Muscle of leg (tissue), 3 donors: ENCODE measurements at regions not wholly inside any gene's neighbourhood (a gene's known extent, or its start where the extent isn't known, plus 50 kb on each side); places are given as distances from the start of the nearest gene placed in this dataset.
A peak's percentile ranks its signal among the peaks of the same experiment; 100 is the strongest.
"Not testable (repeated sequence)": the region's sequence is repeated elsewhere in the genome, so short reads cannot be mapped to it uniquely, and the experiment has no call there.

Experiments
- DNase-seq: peaks from one replicate; pipeline ENCODE4 v3.0.0; 2013
- H3K27ac ChIP-seq: one replicate; pipeline ENCODE4 v1.5.1; 2013; ENCODE audit warnings: mild to moderate bottlenecking, low read length, control low read depth
- H3K27me3 ChIP-seq: one replicate; pipeline ENCODE4 v1.6.1; 2013; ENCODE audit warnings: low read length; ENCODE audit not compliant: control insufficient read depth, insufficient read depth
- H3K36me3 ChIP-seq: one replicate; pipeline ENCODE4 v1.6.1; 2013; ENCODE audit warnings: low read length; ENCODE audit not compliant: control insufficient read depth, insufficient read depth
- H3K4me1 ChIP-seq: one replicate; pipeline ENCODE4 v1.6.1; 2013; ENCODE audit warnings: low read length; ENCODE audit not compliant: control insufficient read depth, insufficient read depth
- H3K4me3 ChIP-seq: one replicate; pipeline ENCODE4 v1.5.1; 2013; ENCODE audit warnings: low read length, control low read depth
- H3K9me3 ChIP-seq: replicated peaks from 2 replicates; pipeline ENCODE4 v1.6.1; 2013; ENCODE audit warnings: low read depth, low read length; ENCODE audit not compliant: control insufficient read depth
- WGBS: methylation state at CpG from one replicate; pipeline ENCODE4 v1.1.5; 2013; ENCODE audit warnings: missing lambda C conversion rate; ENCODE audit not compliant: insufficient coverage; 5-methylcytosine and 5-hydroxymethylcytosine counted together

- Histone ChIP-seq H3K4me1 (peaks cover 2% of the 10 kb centered on the region), H3K27ac (no peak overlapping the region), H3K4me3 (no peak overlapping the region), H3K27me3 (no peaks in the 10 kb centered on the region), H3K36me3 (no peaks in the 10 kb centered on the region), H3K9me3 (peaks cover 11% of the 10 kb centered on the region)
- no peak for DNase-seq
- WGBS, result 67% methylated on average over 1 of the region's 3 CpGs
Observed at GRCh38 chr14:88951370-88951769, 126.9 kb downstream of the TTC8 start.

- no peaks in the 10 kb centered on the region for H3K27me3 ChIP-seq
- H3K36me3 ChIP-seq, result no peaks in the 10 kb centered on the region
- H3K4me3 ChIP-seq, result no peak overlapping the region
- peaks cover 11% of the 10 kb centered on the region for H3K9me3 ChIP-seq
- H3K27ac ChIP-seq, result no peak overlapping the region
- no peak for DNase-seq
- 89% methylated on average over 4 of the region's 7 CpGs for WGBS
- peaks cover 2% of the 10 kb centered on the region for H3K4me1 ChIP-seq
Observed at GRCh38 chr14:88952901-88953300, 128.4 kb downstream of the TTC8 start.

GRCh38 chr14:88955455-88955854 lies 131.0 kb downstream of the TTC8 start:
- Histone ChIP-seq H3K27ac (peak overlapping the region; percentile 62), H3K36me3 (no peaks in the 10 kb centered on the region), H3K9me3 (peaks cover 11% of the 10 kb centered on the region), H3K27me3 (no peaks in the 10 kb centered on the region), H3K4me3 (no peak overlapping the region), H3K4me1 (peaks cover 2% of the 10 kb centered on the region)
- 0% methylated on average over 1 of the region's 2 CpGs for WGBS
- DNase-seq, result peak; percentile 96

- H3K36me3 ChIP-seq, result no peaks in the 10 kb centered on the region
- H3K9me3 ChIP-seq, result no peaks in the 10 kb centered on the region
- WGBS, result 89% methylated on average over 3 of the region's 5 CpGs
Observed at GRCh38 chr14:88960496-88960895, 136.0 kb downstream of the TTC8 start.

GRCh38 chr14:88961214-88961613 lies 136.8 kb downstream of the TTC8 start:
- 68% methylated on average over 3 of the region's 3 CpGs for WGBS

More at GRCh38 chr14:88960496-88960895, 136.0 kb downstream of the TTC8 start:
- Histone ChIP-seq H3K4me3 (no peak overlapping the region), H3K27ac (no peak overlapping the region), H3K4me1 (peaks cover 5% of the 10 kb centered on the region), H3K27me3 (no peaks in the 10 kb centered on the region)
- no peak for DNase-seq

GRCh38 chr14:88962356-88962755 lies 137.9 kb downstream of the TTC8 start:
- WGBS, result 100% methylated on average over 1 of the region's 4 CpGs
- Histone ChIP-seq H3K4me3 (no peak overlapping the region), H3K27me3 (no peaks in the 10 kb centered on the region), H3K27ac (no peak overlapping the region), H3K9me3 (no peaks in the 10 kb centered on the region), H3K36me3 (no peaks in the 10 kb centered on the region), H3K4me1 (peaks cover 3% of the 10 kb centered on the region)
- DNase-seq, result no peak

More at GRCh38 chr14:88961214-88961613, 136.8 kb downstream of the TTC8 start:
- peak; percentile 45 for DNase-seq
- Histone ChIP-seq H3K4me1 (peaks cover 3% of the 10 kb centered on the region), H3K9me3 (no peaks in the 10 kb centered on the region), H3K27ac (no peak overlapping the region), H3K36me3 (no peaks in the 10 kb centered on the region), H3K4me3 (no peak overlapping the region), H3K27me3 (no peaks in the 10 kb centered on the region)

GRCh38 chr14:88967299-88967698 lies 142.8 kb downstream of the TTC8 start:
- no peak overlapping the region for H3K4me3 ChIP-seq
- WGBS, result 67% methylated on average over 1 of the region's 3 CpGs
- H3K4me1 ChIP-seq, result no peaks in the 10 kb centered on the region
- no peaks in the 10 kb centered on the region for H3K27me3 ChIP-seq
- no peak overlapping the region for H3K27ac ChIP-seq
- no peak for DNase-seq
- H3K9me3 ChIP-seq, result no peaks in the 10 kb centered on the region
- H3K36me3 ChIP-seq, result no peaks in the 10 kb centered on the region

- Histone ChIP-seq H3K27me3 (no peaks in the 10 kb centered on the region), H3K9me3 (no peaks in the 10 kb centered on the region), H3K4me3 (no peak overlapping the region), H3K36me3 (no peaks in the 10 kb centered on the region), H3K4me1 (no peaks in the 10 kb centered on the region), H3K27ac (no peak overlapping the region)
- peak; percentile 15 for DNase-seq
- WGBS, result no CpG with 5 or more reads among the region's 3 CpGs
Observed at GRCh38 chr14:88975043-88975830, 150.8 kb downstream of the TTC8 start.

GRCh38 chr14:88975926-88976325 lies 151.5 kb downstream of the TTC8 start:
- Histone ChIP-seq H3K36me3 (no peaks in the 10 kb centered on the region), H3K4me3 (no peak overlapping the region), H3K27ac (no peak overlapping the region), H3K27me3 (no peaks in the 10 kb centered on the region), H3K4me1 (no peaks in the 10 kb centered on the region), H3K9me3 (no peaks in the 10 kb centered on the region)
- WGBS, result 44% methylated on average over 1 of the region's 2 CpGs
- no peak for DNase-seq

- H3K4me1 ChIP-seq, DNase-seq, H3K27ac ChIP-seq, H3K27me3 ChIP-seq, H3K4me3 ChIP-seq, H3K9me3 ChIP-seq, H3K36me3 ChIP-seq: not testable (repeated sequence)
- no CpG with 5 or more reads among the region's 4 CpGs for WGBS
Observed at GRCh38 chr14:88980907-88981306, 156.5 kb downstream of the TTC8 start.
